ENCODE measurements at regions not wholly inside any gene's neighbourhood (a gene's known extent, or its start where the extent isn't known, plus 50 kb on each side); places are given as distances from the start of the nearest gene placed in this dataset.

DNA sequence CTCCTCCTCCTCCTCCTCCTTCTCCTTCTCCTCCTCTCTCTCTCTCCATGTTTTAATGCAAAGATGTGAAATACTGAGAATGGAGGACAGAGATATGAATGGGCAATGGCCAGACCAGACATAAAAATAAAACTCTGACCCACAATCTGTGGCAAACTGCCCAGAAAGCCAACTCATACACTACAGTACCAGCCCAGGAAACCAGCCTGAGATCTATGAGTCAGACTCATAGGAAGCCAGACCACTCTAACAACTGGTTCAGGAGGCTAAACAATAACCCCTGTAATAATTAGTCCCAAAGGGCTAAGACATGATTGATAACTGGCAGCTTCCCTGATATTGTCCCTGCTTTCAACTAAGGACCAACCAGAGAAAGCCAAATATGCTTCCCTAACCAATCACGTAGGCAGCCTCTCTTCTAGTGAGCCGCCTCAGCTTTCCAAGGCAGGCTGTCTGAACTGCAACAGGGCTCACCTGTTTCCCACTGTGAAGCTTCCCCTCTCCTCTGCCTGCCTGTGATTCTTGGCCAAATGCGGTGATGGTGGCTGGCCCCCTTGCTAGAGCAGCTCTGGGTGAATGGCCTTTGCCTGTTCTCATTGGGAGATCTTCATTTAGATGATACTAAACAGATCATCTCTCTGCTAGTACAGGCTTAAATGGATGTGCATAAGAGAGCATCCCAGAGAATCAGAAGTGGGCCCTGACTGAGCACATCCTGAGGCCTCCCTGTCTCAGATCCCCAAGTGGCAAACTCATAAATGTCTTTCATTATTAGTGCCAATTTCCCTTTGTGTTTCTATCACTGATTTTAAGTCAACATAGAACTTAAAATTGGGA lies 817.6 kb downstream of the TNS3 start:
- TF ChIP-seq POLR2A (IDR thresholded peaks at IDR 0.05): no peak
- TF ChIP-seq, protein P1, sequence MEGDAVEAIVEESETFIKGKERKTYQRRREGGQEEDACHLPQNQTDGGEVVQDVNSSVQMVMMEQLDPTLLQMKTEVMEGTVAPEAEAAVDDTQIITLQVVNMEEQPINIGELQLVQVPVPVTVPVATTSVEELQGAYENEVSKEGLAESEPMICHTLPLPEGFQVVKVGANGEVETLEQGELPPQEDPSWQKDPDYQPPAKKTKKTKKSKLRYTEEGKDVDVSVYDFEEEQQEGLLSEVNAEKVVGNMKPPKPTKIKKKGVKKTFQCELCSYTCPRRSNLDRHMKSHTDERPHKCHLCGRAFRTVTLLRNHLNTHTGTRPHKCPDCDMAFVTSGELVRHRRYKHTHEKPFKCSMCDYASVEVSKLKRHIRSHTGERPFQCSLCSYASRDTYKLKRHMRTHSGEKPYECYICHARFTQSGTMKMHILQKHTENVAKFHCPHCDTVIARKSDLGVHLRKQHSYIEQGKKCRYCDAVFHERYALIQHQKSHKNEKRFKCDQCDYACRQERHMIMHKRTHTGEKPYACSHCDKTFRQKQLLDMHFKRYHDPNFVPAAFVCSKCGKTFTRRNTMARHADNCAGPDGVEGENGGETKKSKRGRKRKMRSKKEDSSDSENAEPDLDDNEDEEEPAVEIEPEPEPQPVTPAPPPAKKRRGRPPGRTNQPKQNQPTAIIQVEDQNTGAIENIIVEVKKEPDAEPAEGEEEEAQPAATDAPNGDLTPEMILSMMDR (IDR thresholded peaks at IDR 0.05): no peak
